Testis (tissue), 2 donors: ENCODE measurements at regions not wholly inside any gene's neighbourhood (a gene's known extent, or its start where the extent isn't known, plus 50 kb on each side); places are given as distances from the start of the nearest gene placed in this dataset.

Experiments used
- DNase-seq: peaks from one replicate; pipeline ENCODE4 v3.0.0-alpha.2; 2019
- H3K27ac ChIP-seq, 2 donors: fragments of 200-600 bp; sonication (generic); one replicate each; pipeline ENCODE4 v1.5.1; 2019
- H3K27me3 ChIP-seq: fragments of 200-600 bp; sonication (generic); one replicate; pipeline ENCODE4 v1.5.1; 2019
- H3K36me3 ChIP-seq: fragments of 200-600 bp; sonication (generic); one replicate; pipeline ENCODE4 v1.5.1; 2017; ENCODE audit warnings: low read depth; ENCODE audit errors: missing control alignments
- H3K4me1 ChIP-seq: fragments of 200-600 bp; sonication (generic); one replicate; pipeline ENCODE4 v1.5.1; 2019
- H3K4me3 ChIP-seq, 2 donors: fragments of 200-600 bp; sonication (generic); one replicate each; pipeline ENCODE4 v1.5.1; 2017 to 2019
- H3K9me3 ChIP-seq: fragments of 200-600 bp; sonication (generic); one replicate; pipeline ENCODE4 v1.5.1; 2017
- CTCF ChIP-seq, 3 experiments: fragments of 450-650 bp in 2 of 3; fragments of 200-600 bp in 1 of 3; sonication (generic) in 1 of 3; IDR thresholded peaks; one replicate each; pipeline ENCODE4 v1.5.1; 2016 to 2019; ENCODE audit warnings: antibody characterized with exemption in 3 of 3, mild to moderate bottlenecking in 2 of 3, moderate library complexity in 1 of 3
- POLR2A ChIP-seq: fragments of 450-650 bp; IDR thresholded peaks from one replicate; pipeline ENCODE4 v1.6.1; 2017; ENCODE audit warnings: antibody characterized with exemption, mild to moderate bottlenecking, moderate library complexity
- WGBS, 2 donors: methylation state at CpG; one replicate each; pipeline ENCODE4 v1.1.5; 2018; 5-methylcytosine and 5-hydroxymethylcytosine counted together
- intact Hi-C: fragments of 100-400 bp; cut with DNase I; formaldehyde crosslinking; loops from one replicate; pipeline ENCODE4 v1.15.1; 2023; ENCODE audit warnings: low total_unique reads

DNA sequence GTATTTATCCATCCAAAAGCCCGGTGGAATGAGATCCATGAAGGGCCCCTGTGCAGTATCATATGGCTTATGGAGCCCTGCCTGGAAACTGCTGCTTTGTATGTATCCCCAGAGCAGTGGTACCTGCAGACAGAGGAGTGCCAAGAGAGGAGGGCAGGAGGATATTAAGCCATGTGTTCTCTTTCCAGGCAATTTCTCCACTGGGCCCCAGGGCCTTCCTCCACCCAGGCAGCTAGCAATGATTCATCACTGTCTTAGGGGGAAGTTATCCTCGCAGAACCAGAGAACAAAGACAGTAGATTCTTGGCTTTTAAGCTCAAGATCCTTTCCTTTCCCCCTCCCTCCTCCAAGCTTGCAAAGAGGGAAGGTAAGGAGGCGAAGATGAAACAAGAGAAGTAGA lies 98.1 kb downstream of the LRRC30 start:
- DNase-seq = no peak
- Histone ChIP-seq H3K4me1 (no peaks in the 10 kb centered on the region), H3K27ac (no peak overlapping the region), H3K4me3 (no peak overlapping the region), H3K9me3 (no peaks in the 10 kb centered on the region), H3K36me3 (no peaks in the 10 kb centered on the region), H3K27me3 (no peaks in the 10 kb centered on the region)
- WGBS, 2 donors = 42 to 60% methylated on average over 3 of the region's 3 CpGs
- intact Hi-C loops = no loop called here
- TF ChIP-seq POLR2A = no peak
- TF ChIP-seq CTCF (IDR thresholded peaks at IDR 0.05) = no peak

DNA sequence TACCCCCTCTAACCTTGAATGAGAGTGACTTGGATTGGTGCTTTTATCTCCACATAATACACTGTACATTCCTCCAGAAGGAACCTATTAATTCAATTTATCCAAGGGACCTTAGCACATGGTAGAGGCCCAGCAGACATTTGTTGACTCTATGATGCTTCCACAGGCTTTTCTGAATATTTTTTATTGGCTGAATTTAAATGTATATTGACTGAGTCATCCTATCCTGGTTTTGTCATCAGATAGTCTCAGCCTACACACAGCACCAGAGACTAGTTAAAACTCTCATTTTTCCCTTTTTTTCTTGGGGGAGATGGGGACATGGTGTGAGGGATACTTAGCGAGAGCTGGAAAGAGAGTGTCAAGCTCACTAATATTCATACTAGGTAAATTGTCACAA lies 101.6 kb downstream of the LRRC30 start:
- Histone ChIP-seq H3K9me3 (no peaks in the 10 kb centered on the region), H3K27me3 (no peaks in the 10 kb centered on the region), H3K4me3 (no peak overlapping the region), H3K27ac (no peak overlapping the region), H3K36me3 (no peaks in the 10 kb centered on the region), H3K4me1 (no peaks in the 10 kb centered on the region)
- TF ChIP-seq POLR2A (no peak), CTCF (IDR thresholded peaks at IDR 0.05) (no peak)
- DNase-seq = no peak
- 80 to 100% methylated on average over 1 of the region's 1 CpG for WGBS, 2 donors
- intact Hi-C loops = no loop called here

DNA sequence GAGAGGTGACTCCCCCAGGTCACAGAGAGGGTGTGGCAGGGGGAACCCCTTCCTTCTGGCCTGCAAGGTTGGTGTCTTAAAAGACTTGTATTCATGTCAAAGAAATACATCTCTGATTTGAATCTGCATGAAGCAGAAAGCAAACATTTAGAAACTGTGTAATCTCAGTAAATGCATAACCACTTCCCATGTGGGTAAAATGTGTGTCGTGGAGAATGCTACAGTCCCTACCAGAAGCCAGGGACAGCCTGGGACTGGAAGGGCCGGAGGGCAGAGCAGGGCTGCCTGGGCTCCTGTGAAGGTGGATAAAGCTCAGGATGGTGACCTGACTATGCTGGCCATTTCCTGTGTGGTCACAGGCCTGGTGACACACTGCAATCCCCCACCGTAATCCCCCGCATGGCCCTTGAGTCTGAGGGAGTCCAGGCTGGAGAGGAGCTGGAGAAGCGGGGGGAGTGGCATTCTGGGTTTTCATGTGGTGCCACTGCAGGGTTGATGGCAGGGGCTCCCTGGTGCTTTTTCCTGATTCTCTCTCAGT lies 102.2 kb downstream of the LRRC30 start:
- no peak overlapping the region for H3K27ac ChIP-seq
- intact Hi-C loops = no loop called here

DNA sequence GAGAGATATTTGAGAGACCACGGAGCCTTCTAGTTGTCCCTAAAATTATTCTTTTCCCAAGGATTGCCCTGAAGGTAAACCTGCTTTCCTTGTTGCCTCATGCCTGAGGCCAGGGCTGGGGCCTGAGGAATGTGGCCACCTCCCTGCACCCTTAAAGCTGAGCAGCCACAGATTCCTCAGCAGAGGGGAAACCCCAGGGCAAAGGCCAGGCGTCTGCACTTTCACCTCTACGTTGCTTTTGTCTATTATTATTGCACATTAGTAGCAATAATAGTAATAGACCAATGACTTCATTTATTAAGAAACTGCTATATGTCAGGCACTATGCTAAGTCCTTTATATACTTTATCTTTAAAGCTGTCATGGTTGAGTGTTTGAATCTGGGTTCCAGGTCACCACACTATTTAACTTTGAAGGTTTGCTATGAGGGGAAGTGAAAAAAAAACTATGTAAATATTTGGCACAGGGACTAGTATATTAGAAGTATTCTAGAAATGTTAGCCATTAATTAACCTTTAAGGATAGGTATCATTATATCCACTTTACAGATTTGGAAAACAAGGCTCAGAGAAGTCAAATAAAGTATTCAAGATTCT lies 104.2 kb downstream of the LRRC30 start:
- no peaks in the 10 kb centered on the region for H3K9me3 ChIP-seq
- intact Hi-C loops = no loop called here
- H3K4me1 ChIP-seq = no peaks in the 10 kb centered on the region
- H3K27me3 ChIP-seq = no peaks in the 10 kb centered on the region
- H3K36me3 ChIP-seq = no peaks in the 10 kb centered on the region
- DNase-seq = no peak
- H3K4me3 ChIP-seq = no peak overlapping the region
- 73 to 81% methylated on average over 3 of the region's 3 CpGs for WGBS, 2 donors
- TF ChIP-seq POLR2A = no peak
- no peak for TF ChIP-seq CTCF (IDR thresholded peaks at IDR 0.05)
- H3K27ac ChIP-seq = no peak overlapping the region

More for the DNA sequence above, 102.2 kb downstream of the LRRC30 start:
- no peaks in the 10 kb centered on the region for H3K36me3 ChIP-seq
- no peak overlapping the region for H3K4me3 ChIP-seq
- WGBS, 2 donors = 94 to 96% methylated on average over 5 of the region's 5 CpGs
- DNase-seq = no peak
- H3K9me3 ChIP-seq = no peaks in the 10 kb centered on the region
- H3K27me3 ChIP-seq = no peaks in the 10 kb centered on the region
- H3K4me1 ChIP-seq = no peaks in the 10 kb centered on the region
- TF ChIP-seq CTCF (IDR thresholded peaks at IDR 0.05) = no peak
- TF ChIP-seq POLR2A = no peak

GRCh38 chr18:7336623-7337022 lies 105.7 kb downstream of the LRRC30 start:
- TF ChIP-seq POLR2A (no peak), CTCF (IDR thresholded peaks at IDR 0.05) (no peak)
- Histone ChIP-seq H3K27me3 (no peaks in the 10 kb centered on the region), H3K4me1 (no peaks in the 10 kb centered on the region), H3K36me3 (no peaks in the 10 kb centered on the region), H3K4me3 (no peak overlapping the region), H3K27ac (no peak overlapping the region), H3K9me3 (no peaks in the 10 kb centered on the region)
- DNase-seq = no peak
- intact Hi-C loops = no loop called here
- WGBS, 2 donors = 41 to 60% methylated on average over 1 of the region's 1 CpG
